Activated CD4-positive, alpha-beta T cell treated with anti-CD3 and anti-CD28 coated beads, Interleukin-2, amount 10 ng/mL, durations not matched to agents 7 days and 5 days (primary cell): ENCODE measurements at regions not wholly inside any gene's neighbourhood (a gene's known extent, or its start where the extent isn't known, plus 50 kb on each side); places are given as distances from the start of the nearest gene placed in this dataset.
"Not testable (repeated sequence)": the region's sequence is repeated elsewhere in the genome, so short reads cannot be mapped to it uniquely, and the experiment has no call there.

Experiments
- CTCF ChIA-PET: fragments of 350-600 bp; sonication (Branson Sonifier 250); formaldehyde crosslinking; loops from one replicate; lab custom pipeline; 2021; ENCODE audit warnings: antibody characterized with exemption; lab: Charles Lee
- POLR2A ChIA-PET: fragments of 350-600 bp; sonication (Branson Sonifier 250); formaldehyde crosslinking; loops from one replicate; lab custom pipeline; 2021; ENCODE audit warnings: antibody characterized with exemption; lab: Charles Lee
- DNase-seq: peaks from one replicate; pipeline ENCODE4 v3.0.0-alpha.2; 2020
- H3K27ac Mint-ChIP-seq: one replicate; pipeline ENCODE4 v1.8.0; 2021; ENCODE audit warnings: mild to moderate bottlenecking, moderate library complexity, mixed read lengths
- H3K27me3 Mint-ChIP-seq: one replicate; pipeline ENCODE4 v1.8.0; 2021; ENCODE audit warnings: mixed read lengths
- H3K36me3 Mint-ChIP-seq: one replicate; pipeline ENCODE4 v1.8.0; 2021; ENCODE audit warnings: low read depth, mixed read lengths
- H3K4me1 Mint-ChIP-seq: one replicate; pipeline ENCODE4 v1.8.0; 2021; ENCODE audit warnings: mixed read lengths
- H3K4me3 Mint-ChIP-seq: one replicate; pipeline ENCODE4 v1.8.0; 2021; ENCODE audit warnings: mild to moderate bottlenecking, moderate library complexity, mixed read lengths
- H3K9me3 Mint-ChIP-seq: one replicate; pipeline ENCODE4 v1.8.0; 2021; ENCODE audit warnings: mixed read lengths

DNA sequence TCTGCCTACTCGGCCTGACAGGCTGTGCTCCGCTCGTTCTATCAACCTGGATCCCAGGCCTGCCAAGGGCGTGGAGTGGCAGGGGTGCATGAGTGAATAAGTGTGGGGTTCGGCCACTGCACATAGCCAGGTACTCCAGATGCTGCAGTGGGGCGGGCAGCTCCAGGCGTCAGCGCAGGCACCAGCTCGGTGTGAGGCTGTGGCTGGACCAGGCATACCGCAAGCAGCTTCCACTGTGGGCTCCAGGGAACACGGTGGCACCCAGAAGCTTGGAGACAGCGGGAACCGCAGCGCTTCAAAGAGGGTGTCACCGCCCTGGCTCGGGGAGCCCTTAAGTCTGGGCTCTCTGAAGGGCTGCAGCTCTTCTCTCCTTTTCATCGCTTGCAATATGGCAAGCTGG, 1630.2 kb downstream of the OLFM4 start:
- no peak for DNase-seq
- H3K4me1 Mint-ChIP-seq, result no peaks in the 10 kb centered on the region
- ChIA-PET POLR2A (no interaction called here), CTCF (no interaction called here)
- no peak overlapping the region for H3K27ac Mint-ChIP-seq
- H3K4me3 Mint-ChIP-seq, result no peak overlapping the region
- peaks cover 10% of the 10 kb centered on the region for H3K9me3 Mint-ChIP-seq
- H3K36me3 Mint-ChIP-seq, result no peaks in the 10 kb centered on the region
- no peaks in the 10 kb centered on the region for H3K27me3 Mint-ChIP-seq

DNA sequence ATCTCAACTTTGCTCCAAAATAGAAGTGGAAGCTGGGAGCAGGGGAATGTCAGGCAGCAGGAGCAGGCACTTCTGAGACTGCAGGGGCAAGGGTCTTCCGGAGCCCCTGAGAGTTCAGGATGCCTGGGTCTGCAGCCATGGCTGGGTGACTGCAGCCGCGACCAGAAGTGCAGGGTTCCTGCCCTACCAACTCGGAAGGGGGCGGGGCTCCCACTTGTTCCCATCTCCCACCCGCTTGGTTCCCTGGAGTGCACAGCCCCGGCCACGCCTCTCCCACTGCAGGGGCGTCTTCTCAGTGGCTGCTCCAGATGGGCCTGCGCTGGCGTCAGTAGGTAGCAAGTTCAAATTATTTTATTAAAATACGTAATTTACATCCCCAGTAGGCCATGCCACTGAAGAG, 1631.7 kb downstream of the OLFM4 start:
- Mint-ChIP-seq H3K4me1 (no peaks in the 10 kb centered on the region), H3K9me3 (peaks cover 10% of the 10 kb centered on the region), H3K27ac (no peak overlapping the region), H3K36me3 (no peaks in the 10 kb centered on the region), H3K4me3 (no peak overlapping the region), H3K27me3 (no peaks in the 10 kb centered on the region)
- ChIA-PET POLR2A (no interaction called here), CTCF (no interaction called here)
- DNase-seq, result no peak

DNA sequence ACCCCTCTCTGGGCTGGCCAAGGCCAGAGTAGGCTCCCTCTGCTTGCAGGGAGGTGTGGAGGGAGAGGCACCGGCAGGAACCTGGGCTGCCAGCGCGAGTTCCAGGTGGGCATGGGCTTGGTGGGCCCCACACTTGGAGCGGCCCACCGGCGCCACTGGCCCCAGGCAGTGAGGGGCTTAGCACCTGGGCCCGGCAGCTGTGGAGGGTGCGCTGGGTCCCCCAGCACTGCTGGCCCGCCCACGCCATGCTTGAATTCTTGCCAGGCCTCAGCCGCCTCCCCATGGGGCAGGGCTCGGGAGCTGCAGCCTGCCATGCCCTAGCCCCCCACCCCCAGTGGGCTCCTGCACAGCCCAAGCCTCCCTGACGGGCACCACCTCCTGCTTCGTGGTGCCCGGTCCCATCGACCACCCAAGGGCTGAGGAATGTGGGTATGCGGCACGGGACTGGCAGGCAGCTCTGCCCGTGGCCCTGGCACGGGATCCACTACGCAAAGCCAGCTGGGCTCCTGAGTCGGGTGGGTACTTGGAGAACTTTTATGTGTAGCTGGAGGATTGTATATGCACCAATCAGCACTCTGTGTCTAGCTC, 1648.0 kb downstream of the OLFM4 start:
- no peak overlapping the region for H3K27ac Mint-ChIP-seq
- peaks cover 5% of the 10 kb centered on the region for H3K9me3 Mint-ChIP-seq
- no peak overlapping the region for H3K4me3 Mint-ChIP-seq
- ChIA-PET POLR2A (no interaction called here), CTCF (interaction anchor here (1.2 kb wide), 1 partner anchor 12 kb away, joined by 3 read pairs; no protein-coding TSS in a partner anchor)
- no peaks in the 10 kb centered on the region for H3K27me3 Mint-ChIP-seq
- H3K4me1 Mint-ChIP-seq, result no peaks in the 10 kb centered on the region
- H3K36me3 Mint-ChIP-seq, result no peaks in the 10 kb centered on the region
- no peak for DNase-seq

DNA sequence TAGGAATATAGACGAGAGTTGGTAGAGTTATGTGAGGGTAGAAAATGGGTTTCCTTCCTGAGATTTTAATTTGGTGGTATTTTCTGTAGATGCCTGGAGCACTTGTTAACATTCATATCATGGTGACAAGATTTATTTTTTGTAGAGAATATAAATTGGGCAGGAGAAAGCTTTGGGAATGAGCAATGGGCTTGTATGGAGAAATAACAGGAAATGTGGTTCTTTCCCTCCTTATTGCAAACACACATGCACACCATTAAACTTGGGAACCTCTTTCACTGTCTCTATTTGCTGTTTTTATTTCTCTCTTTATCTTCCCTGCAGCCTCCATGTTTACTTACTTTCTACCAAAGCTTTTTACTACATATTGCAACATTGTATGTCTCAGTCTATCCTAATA, 1653.6 kb downstream of the OLFM4 start:
- ChIA-PET CTCF (no interaction called here), POLR2A (no interaction called here)
- no peaks in the 10 kb centered on the region for H3K27me3 Mint-ChIP-seq
- DNase-seq, result no peak
- no peak overlapping the region for H3K4me3 Mint-ChIP-seq
- no peak overlapping the region for H3K27ac Mint-ChIP-seq
- H3K36me3 Mint-ChIP-seq, result no peaks in the 10 kb centered on the region
- no peaks in the 10 kb centered on the region for H3K4me1 Mint-ChIP-seq
- peaks cover 5% of the 10 kb centered on the region for H3K9me3 Mint-ChIP-seq

DNA sequence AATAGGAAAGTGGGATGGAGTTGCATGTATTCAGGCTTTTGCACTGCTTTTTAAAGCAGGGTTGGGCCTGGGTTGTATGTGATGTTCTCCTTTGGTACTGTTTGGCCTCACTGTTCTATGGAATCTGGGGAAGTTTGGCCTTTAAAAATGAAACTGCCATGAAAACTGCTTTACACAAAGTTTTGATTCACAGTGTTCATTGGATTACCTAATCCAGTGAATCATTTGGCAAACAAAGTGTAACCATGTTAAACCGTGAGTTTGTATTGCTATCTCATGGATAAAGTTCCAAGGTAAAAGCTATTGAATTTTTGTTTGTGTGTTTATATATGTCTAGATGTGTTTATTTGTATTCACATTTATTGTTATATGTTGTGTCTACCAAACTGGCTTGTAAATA, 1658.6 kb downstream of the OLFM4 start:
- ChIA-PET CTCF (no interaction called here), POLR2A (no interaction called here)
- Mint-ChIP-seq H3K9me3 (peaks cover 2% of the 10 kb centered on the region), H3K27me3 (no peaks in the 10 kb centered on the region), H3K4me3 (no peak overlapping the region), H3K4me1 (no peaks in the 10 kb centered on the region), H3K27ac (no peak overlapping the region), H3K36me3 (no peaks in the 10 kb centered on the region)
- DNase-seq, result no peak

DNA sequence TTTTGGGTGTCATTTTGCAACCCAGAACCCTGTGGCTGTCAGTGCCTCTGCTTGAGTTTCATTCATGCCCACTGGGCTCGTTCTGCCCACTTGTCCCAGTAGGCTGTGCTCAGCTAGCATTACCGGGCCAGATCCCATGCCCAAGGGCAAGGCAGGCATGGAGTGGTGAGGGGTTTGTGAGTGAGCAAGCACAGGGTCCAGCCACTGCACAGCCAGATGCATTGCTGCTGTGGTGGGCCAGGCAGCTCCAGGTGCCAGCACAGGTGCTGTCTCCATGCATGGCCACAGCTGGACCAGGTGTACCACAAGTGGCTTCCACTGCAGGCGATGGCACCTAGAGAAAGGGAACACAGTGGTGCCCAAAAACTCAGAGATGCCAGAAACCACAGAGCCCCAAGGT, 1671.2 kb downstream of the OLFM4 start:
- no peak overlapping the region for H3K4me3 Mint-ChIP-seq

DNA sequence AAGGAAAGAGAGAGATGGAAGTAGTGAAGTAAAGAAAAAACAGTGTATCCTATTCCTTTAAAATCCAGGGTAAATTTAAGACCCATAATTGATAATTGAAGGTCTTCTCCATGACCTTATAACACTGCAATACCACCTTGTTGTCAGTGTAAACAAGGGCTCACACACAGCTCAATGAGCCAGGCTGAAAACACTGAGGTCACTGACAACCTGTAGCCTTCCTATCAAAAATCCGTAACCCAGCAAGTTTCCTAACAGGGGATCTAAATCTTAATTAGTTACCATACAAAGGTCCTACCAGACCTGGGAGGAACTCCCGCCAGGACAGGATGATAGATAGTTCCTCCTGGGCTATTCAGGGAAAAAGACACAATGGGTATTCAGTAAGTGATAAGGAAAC, 1677.1 kb downstream of the OLFM4 start:
- no peak overlapping the region for H3K27ac Mint-ChIP-seq

More for the DNA sequence above, 1671.2 kb downstream of the OLFM4 start:
- DNase-seq, result no peak
- Mint-ChIP-seq H3K36me3 (no peaks in the 10 kb centered on the region), H3K4me1 (no peaks in the 10 kb centered on the region), H3K9me3 (peaks cover 19% of the 10 kb centered on the region), H3K27me3 (no peaks in the 10 kb centered on the region), H3K27ac (no peak overlapping the region)
- ChIA-PET CTCF (no interaction called here), POLR2A (no interaction called here)

DNA sequence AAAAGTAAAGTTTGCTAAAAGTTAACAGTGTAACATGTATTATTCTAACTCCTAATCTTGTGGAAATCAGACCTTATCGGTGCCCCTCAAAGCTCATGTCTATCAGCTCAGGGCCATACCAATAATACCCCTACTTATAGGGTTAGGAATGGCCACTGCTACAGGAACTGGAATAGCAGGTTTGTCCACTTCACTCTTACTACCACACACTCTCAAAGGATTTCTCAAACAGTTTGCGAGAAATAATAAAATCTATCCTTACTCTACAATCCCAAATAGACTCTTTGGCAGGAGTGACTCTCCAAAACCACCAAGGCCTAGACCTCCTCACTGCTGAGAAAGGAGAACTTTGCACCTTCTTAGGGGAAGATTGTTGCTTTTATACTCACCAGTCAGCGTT, 1677.7 kb downstream of the OLFM4 start:
- Mint-ChIP-seq H3K9me3 (peaks cover 13% of the 10 kb centered on the region), H3K27ac (no peak overlapping the region), H3K36me3 (no peaks in the 10 kb centered on the region), H3K4me3 (no peak overlapping the region), H3K27me3 (no peaks in the 10 kb centered on the region), H3K4me1 (no peaks in the 10 kb centered on the region)
- POLR2A ChIA-PET, result no interaction called here
- CTCF ChIA-PET, result no interaction called here
- no peak for DNase-seq

More for the DNA sequence above, 1677.1 kb downstream of the OLFM4 start:
- DNase-seq, result no peak
- ChIA-PET CTCF (no interaction called here), POLR2A (no interaction called here)
- Mint-ChIP-seq H3K9me3 (peaks cover 15% of the 10 kb centered on the region), H3K36me3 (no peaks in the 10 kb centered on the region), H3K4me1 (no peaks in the 10 kb centered on the region), H3K4me3 (no peak overlapping the region), H3K27me3 (no peaks in the 10 kb centered on the region)

DNA sequence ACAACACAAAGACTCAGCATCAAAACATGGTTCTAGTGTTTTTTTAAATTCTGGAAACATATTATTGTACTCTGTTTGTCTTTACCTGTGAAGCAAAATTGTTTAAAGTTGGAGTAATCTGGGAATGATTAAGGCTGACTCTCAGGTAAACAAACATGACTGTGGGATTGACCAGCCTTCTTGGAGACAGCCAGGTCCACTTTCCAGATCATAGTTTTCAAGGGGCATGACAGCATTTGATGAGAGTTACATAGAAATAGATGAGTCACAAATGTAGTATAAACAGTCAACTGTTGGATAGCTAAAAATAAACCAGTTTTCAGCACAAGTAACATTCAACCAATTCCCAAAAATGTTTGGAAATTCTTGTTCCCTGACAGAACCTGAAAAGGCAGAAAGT, 1680.9 kb downstream of the OLFM4 start:
- H3K27ac Mint-ChIP-seq, result no peak overlapping the region
- DNase-seq, result no peak
- H3K4me1 Mint-ChIP-seq, result no peaks in the 10 kb centered on the region
- H3K27me3 Mint-ChIP-seq, result no peaks in the 10 kb centered on the region
- CTCF ChIA-PET, result no interaction called here
- H3K9me3 Mint-ChIP-seq, result peaks cover 13% of the 10 kb centered on the region
- H3K36me3 Mint-ChIP-seq, result no peaks in the 10 kb centered on the region
- POLR2A ChIA-PET, result no interaction called here
- no peak overlapping the region for H3K4me3 Mint-ChIP-seq

DNA sequence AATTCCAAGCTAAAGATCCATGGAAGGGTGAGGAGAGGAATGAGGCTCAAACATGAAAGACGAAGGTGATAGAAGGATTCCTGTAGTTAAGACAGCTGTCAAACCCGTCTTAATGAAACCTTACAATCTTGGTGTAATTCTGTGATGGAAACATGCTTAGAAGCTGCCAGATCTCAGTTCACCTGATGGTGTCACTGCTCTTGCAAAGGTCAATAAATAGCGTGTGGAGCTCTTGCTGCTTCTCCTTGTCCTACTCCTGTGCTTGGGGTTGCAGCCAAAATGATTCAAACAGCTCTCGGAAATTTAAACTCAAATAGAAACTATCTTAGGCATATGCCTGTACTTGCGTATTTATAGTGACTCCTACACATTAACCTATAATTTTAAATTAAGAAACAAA, 1705.0 kb downstream of the OLFM4 start:
- no peak overlapping the region for H3K4me3 Mint-ChIP-seq
- H3K4me1 Mint-ChIP-seq, result no peaks in the 10 kb centered on the region
- no peaks in the 10 kb centered on the region for H3K27me3 Mint-ChIP-seq
- no peaks in the 10 kb centered on the region for H3K36me3 Mint-ChIP-seq
- POLR2A ChIA-PET, result no interaction called here
- no peak for DNase-seq
- CTCF ChIA-PET, result no interaction called here
- H3K27ac Mint-ChIP-seq, result no peak overlapping the region
- H3K9me3 Mint-ChIP-seq, result peaks cover 11% of the 10 kb centered on the region

DNA sequence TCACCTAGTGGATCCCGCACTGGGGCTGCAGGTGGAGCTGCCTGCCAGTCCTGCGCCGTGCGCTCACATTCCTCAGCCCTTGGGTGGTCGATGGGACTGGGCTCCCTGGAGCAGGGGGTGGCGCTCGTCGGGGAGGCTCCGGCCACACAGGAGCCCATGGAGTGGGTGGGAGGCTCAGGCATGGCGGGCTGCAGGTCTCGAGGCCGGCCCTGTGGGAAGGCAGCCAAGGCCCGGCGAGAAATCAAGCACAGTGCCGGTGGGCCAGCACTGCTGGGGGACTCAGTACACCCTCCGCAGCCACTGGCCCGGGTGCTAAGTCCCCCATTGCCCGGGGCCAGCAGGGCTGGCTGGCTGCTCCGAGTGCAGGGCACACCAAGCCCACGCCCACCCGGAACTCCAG, 1708.6 kb downstream of the OLFM4 start:
- POLR2A ChIA-PET, DNase-seq, H3K4me3 Mint-ChIP-seq, H3K27me3 Mint-ChIP-seq, CTCF ChIA-PET, H3K27ac Mint-ChIP-seq, H3K36me3 Mint-ChIP-seq, H3K4me1 Mint-ChIP-seq: not testable (repeated sequence)
- peaks cover 11% of the 10 kb centered on the region for H3K9me3 Mint-ChIP-seq

DNA sequence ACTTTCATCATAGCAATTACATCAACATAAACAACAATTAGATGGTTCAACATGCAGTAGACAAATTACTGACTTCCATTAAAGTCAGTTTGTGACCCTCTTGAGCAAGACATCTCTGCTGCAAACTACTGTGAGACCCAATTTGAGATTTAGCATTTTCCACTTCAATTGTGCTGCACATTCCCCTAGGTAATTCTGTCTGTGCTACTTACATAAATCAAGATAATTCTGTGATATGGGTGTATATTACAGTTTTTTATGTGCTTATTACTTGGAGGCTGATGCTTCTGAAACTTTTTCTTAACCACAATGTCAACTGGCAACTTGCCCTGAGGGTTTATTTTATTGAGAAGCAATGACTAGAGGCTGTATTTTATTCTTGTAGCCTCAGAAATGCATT, 1714.4 kb downstream of the OLFM4 start:
- Mint-ChIP-seq H3K27ac (no peak overlapping the region), H3K27me3 (no peaks in the 10 kb centered on the region), H3K4me3 (no peak overlapping the region), H3K9me3 (peaks cover 7% of the 10 kb centered on the region), H3K4me1 (no peaks in the 10 kb centered on the region), H3K36me3 (no peaks in the 10 kb centered on the region)
- ChIA-PET POLR2A (no interaction called here), CTCF (no interaction called here)
- no peak for DNase-seq

DNA sequence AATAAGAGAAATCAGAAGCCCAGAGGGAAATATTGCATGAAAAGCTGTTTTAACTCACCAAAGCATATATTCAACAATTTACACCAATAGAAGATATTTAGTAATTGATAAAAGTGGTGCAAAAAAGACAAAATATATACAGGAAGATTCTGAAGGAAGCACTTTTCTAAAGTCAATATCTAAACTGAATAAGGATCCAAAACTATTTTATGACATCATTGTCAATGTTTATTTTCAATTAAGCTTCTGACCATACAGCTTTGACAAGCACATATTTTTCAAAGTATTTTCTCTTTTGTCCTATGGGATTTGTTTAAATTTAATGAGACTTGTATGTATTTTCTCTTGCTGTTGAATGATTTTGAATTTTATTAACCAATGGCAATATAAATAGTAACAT, 1716.1 kb downstream of the OLFM4 start:
- DNase-seq, result no peak
- H3K9me3 Mint-ChIP-seq, result peaks cover 7% of the 10 kb centered on the region
- H3K4me3 Mint-ChIP-seq, result no peak overlapping the region
- ChIA-PET POLR2A (no interaction called here), CTCF (no interaction called here)
- H3K4me1 Mint-ChIP-seq, result no peaks in the 10 kb centered on the region
- no peak overlapping the region for H3K27ac Mint-ChIP-seq
- no peaks in the 10 kb centered on the region for H3K36me3 Mint-ChIP-seq
- no peaks in the 10 kb centered on the region for H3K27me3 Mint-ChIP-seq

DNA sequence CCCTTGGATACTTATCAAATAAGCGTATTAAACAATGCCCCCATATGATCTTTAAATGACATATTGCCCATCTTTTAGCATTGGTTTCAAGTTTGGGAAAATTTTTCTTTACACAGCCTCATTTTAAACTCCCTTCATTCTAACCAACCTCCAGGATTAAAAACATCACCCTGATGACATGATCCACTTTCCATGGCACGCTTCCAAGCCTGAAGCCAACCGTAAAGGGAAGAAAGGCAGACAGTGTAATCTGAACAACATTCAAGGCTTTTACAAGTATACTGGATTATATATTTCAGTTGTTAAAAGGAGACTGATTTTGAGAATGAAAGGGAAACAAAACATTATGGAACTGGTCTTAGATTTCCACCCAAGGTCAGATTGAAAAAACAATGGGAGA, 1721.9 kb downstream of the OLFM4 start:
- Mint-ChIP-seq H3K36me3 (no peaks in the 10 kb centered on the region), H3K27ac (no peak overlapping the region), H3K9me3 (peaks cover 2% of the 10 kb centered on the region), H3K4me3 (no peak overlapping the region), H3K4me1 (no peaks in the 10 kb centered on the region), H3K27me3 (no peaks in the 10 kb centered on the region)
- DNase-seq, result no peak
- ChIA-PET CTCF (interaction anchor here (0.6 kb wide), 1 partner anchor 116 kb away, joined by 3 read pairs; no protein-coding TSS in a partner anchor), POLR2A (no interaction called here)
